ENCODE measurements at regions not wholly inside any gene's neighbourhood (a gene's known extent, or its start where the extent isn't known, plus 50 kb on each side); places are given as distances from the start of the nearest gene placed in this dataset.
A peak's percentile ranks its signal among the peaks of the same experiment; 100 is the strongest.

GRCh38 chr22:19614536-19614863 lies 90.3 kb upstream of the CLDN5 start (continued):
- TF ChIP-seq, protein P1, sequence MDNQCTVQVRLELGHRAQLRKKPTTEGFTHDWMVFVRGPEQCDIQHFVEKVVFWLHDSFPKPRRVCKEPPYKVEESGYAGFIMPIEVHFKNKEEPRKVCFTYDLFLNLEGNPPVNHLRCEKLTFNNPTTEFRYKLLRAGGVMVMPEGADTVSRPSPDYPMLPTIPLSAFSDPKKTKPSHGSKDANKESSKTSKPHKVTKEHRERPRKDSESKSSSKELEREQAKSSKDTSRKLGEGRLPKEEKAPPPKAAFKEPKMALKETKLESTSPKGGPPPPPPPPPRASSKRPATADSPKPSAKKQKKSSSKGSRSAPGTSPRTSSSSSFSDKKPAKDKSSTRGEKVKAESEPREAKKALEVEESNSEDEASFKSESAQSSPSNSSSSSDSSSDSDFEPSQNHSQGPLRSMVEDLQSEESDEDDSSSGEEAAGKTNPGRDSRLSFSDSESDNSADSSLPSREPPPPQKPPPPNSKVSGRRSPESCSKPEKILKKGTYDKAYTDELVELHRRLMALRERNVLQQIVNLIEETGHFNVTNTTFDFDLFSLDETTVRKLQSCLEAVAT (IDR thresholded peaks at IDR 0.05): no peak
- TF ChIP-seq, protein P2, sequence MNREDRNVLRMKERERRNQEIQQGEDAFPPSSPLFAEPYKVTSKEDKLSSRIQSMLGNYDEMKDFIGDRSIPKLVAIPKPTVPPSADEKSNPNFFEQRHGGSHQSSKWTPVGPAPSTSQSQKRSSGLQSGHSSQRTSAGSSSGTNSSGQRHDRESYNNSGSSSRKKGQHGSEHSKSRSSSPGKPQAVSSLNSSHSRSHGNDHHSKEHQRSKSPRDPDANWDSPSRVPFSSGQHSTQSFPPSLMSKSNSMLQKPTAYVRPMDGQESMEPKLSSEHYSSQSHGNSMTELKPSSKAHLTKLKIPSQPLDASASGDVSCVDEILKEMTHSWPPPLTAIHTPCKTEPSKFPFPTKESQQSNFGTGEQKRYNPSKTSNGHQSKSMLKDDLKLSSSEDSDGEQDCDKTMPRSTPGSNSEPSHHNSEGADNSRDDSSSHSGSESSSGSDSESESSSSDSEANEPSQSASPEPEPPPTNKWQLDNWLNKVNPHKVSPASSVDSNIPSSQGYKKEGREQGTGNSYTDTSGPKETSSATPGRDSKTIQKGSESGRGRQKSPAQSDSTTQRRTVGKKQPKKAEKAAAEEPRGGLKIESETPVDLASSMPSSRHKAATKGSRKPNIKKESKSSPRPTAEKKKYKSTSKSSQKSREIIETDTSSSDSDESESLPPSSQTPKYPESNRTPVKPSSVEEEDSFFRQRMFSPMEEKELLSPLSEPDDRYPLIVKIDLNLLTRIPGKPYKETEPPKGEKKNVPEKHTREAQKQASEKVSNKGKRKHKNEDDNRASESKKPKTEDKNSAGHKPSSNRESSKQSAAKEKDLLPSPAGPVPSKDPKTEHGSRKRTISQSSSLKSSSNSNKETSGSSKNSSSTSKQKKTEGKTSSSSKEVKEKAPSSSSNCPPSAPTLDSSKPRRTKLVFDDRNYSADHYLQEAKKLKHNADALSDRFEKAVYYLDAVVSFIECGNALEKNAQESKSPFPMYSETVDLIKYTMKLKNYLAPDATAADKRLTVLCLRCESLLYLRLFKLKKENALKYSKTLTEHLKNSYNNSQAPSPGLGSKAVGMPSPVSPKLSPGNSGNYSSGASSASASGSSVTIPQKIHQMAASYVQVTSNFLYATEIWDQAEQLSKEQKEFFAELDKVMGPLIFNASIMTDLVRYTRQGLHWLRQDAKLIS (CRISPR knock-in tag; IDR thresholded peaks at IDR 0.05): no peak
- TF ChIP-seq, protein P3, sequence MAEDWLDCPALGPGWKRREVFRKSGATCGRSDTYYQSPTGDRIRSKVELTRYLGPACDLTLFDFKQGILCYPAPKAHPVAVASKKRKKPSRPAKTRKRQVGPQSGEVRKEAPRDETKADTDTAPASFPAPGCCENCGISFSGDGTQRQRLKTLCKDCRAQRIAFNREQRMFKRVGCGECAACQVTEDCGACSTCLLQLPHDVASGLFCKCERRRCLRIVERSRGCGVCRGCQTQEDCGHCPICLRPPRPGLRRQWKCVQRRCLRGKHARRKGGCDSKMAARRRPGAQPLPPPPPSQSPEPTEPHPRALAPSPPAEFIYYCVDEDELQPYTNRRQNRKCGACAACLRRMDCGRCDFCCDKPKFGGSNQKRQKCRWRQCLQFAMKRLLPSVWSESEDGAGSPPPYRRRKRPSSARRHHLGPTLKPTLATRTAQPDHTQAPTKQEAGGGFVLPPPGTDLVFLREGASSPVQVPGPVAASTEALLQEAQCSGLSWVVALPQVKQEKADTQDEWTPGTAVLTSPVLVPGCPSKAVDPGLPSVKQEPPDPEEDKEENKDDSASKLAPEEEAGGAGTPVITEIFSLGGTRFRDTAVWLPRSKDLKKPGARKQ (CRISPR knock-in tag; IDR thresholded peaks at IDR 0.05): no peak
- no peak for TF ChIP-seq MAFK (IDR thresholded peaks at IDR 0.05; ENCODE audit: low read length)
- no peak for TF ChIP-seq E2F3 (CRISPR knock-in tag; IDR thresholded peaks at IDR 0.05)
- TF ChIP-seq U2AF2 (optimal IDR thresholded peaks at IDR 0.05; ENCODE audit: low read depth, low read length): no peak
- TF ChIP-seq RBM34 (IDR thresholded peaks at IDR 0.05; ENCODE audit: borderline replicate concordance, insufficient read depth, low read length): no peak
- TF ChIP-seq, protein P4, sequence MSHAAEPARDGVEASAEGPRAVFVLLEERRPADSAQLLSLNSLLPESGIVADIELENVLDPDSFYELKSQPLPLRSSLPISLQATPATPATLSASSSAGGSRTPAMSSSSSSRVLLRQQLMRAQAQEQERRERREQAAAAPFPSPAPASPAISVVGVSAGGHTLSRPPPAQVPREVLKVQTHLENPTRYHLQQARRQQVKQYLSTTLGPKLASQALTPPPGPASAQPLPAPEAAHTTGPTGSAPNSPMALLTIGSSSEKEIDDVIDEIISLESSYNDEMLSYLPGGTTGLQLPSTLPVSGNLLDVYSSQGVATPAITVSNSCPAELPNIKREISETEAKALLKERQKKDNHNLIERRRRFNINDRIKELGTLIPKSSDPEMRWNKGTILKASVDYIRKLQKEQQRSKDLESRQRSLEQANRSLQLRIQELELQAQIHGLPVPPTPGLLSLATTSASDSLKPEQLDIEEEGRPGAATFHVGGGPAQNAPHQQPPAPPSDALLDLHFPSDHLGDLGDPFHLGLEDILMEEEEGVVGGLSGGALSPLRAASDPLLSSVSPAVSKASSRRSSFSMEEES (CRISPR knock-in tag; IDR thresholded peaks at IDR 0.05): peak; percentile 61
- TF ChIP-seq ZC3H8 (IDR thresholded peaks at IDR 0.05): no peak
